G401.6 (cell line): ENCODE measurements at regions not wholly inside any gene's neighbourhood (a gene's known extent, or its start where the extent isn't known, plus 50 kb on each side); places are given as distances from the start of the nearest gene placed in this dataset.

ENCODE experiments used
- FAIRE-seq: peaks from 2 replicates; lab custom pipeline; 2012; peaks lifted over from hg19 to GRCh38; lab: Jason Lieb, UNC

DNA sequence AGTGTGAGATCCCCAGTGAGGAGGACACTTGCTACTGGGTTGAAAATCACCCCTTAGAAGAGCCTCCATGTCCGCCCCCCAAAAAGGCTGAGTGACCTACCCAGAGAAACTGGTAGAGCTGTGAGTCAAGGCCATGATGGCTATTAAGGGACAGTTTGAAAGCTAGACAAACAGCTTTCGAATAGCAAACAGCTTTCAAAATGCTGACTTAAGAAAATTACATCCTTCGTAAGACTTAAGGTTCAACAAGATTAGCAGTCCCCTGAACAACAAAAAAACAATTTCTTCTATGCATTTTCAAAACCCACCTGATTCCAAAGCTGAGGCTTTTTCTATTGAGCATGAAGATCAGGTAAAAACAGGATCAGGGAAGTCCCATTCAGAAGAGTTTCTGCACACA lies 269.7 kb upstream of the SOX2 start:
- FAIRE-seq, result no peak

DNA sequence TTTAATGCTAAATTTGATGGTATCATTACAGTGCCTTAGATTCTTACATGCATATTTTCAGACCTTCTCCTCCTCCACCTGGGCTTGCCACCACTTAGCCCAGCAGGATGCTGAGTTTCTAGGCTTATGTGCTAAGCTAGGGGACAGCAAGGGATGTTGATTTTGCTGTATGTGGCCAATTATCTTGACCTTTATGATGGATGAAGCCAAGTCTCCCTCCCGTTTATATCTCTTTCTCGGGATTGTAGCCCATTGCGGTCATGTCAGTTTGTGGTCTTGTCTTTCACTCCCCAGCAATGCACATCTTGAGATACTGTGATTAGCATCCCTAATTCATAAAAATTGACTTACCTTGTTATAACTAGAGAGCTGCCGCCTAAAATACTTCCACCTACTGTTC lies 278.7 kb upstream of the SOX2 start:
- no peak for FAIRE-seq

- no peak for FAIRE-seq
Measured at GRCh38 chr3:181431748-181432147, 280.0 kb upstream of the SOX2 start.

DNA sequence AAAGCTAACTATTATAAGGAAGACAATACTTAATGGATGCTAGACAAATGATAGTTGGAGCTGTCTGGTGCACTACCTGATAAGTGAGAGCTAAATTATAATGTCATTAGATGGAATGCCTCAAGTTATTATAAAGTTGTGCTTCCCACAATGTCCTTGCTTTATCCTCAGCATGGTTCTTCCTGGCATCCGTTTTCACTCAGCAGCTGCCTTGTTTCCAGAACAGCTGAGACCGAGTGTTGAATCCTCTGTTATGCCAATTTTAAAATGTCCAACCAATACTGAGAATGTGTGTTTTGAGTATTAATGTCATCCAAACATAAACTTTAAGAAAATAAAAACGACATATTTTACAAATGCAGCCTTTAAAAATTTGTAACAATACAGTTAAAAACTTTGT lies 286.7 kb upstream of the SOX2 start:
- no peak for FAIRE-seq

GRCh38 chr3:181418233-181418632 lies 293.5 kb upstream of the SOX2 start:
- no peak for FAIRE-seq

- FAIRE-seq, result no peak
Measured at GRCh38 chr3:181417748-181418147, 294.0 kb upstream of the SOX2 start.

DNA sequence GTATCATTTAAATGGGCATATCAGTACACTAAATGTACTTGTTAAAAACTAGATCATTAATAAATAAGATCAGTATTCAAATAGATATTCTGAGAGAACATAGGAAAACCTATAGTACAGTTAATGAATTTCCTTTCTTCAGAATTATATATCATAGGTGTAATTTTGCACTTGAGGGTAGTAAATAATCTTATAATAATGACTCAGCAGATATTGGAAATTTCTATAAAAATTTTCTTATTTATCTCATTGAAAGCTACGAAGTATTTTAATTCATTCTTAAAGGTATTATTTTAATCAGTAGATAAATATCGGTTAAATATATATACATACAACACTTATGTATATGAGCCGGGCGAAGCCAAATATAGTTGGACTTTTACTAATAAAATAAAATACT lies 300.9 kb upstream of the SOX2 start:
- peak; percentile 56 for FAIRE-seq

GRCh38 chr3:181403876-181404660 lies 307.7 kb upstream of the SOX2 start:
- FAIRE-seq, result no peak

DNA sequence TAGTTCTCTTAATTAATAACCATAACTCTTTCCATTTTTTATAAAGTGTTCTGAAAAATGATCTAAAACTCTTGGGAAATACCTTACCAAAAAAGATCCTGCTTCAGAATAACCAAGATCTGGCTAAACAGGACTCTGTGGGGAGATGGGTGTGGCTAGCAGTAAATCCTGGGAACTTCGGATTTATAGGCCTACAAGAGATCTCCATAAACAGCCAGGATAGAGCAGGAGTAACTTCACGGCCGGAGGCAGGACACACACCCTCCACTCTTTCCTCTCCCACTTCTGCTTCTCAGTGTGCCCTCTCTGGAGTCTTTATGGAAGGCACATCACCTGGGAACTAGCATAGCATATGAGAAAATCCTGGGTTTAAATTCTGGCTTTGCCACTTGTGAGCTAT lies 309.4 kb upstream of the SOX2 start:
- no peak for FAIRE-seq

DNA sequence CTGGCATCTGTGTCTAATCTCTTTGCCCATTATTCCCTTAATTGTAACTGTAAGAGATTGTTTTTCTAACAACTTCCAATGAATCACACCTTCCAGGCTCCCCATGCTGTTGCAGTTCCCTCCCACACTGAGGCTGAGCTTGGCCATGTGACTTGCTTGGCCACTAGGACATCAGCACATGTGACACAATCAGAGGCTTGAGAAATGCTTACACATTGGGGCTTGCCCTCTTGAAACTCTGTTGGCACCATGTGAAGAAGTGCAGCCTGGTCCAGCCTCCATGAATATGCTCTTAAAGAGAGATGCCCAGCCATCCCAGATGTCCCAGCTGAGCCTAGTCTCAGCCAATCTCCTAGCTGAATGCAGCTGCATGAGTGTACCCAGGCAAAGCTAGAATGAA lies 326.8 kb upstream of the SOX2 start:
- FAIRE-seq, result no peak

DNA sequence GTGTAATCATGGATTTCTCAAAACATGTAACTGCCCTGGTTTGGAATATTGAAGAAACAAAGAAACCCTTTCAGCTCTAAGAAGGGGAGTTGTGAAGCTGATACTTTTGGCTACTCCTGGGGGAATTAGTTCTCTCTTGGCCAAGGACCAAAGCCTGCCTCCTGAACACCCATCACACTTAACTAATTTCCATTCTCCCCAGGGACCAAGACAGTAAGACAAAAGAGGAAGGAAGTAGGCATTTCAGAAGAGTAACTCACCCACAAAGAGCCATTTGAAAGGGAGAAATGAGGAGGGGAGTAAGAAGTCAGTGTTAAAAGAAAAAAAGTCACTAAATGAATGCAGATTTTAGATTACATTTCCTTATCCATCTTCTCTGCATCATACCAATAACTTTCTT lies 328.0 kb upstream of the SOX2 start:
- FAIRE-seq, result no peak

GRCh38 chr3:181383201-181383600 lies 328.5 kb upstream of the SOX2 start:
- FAIRE-seq, result no peak

DNA sequence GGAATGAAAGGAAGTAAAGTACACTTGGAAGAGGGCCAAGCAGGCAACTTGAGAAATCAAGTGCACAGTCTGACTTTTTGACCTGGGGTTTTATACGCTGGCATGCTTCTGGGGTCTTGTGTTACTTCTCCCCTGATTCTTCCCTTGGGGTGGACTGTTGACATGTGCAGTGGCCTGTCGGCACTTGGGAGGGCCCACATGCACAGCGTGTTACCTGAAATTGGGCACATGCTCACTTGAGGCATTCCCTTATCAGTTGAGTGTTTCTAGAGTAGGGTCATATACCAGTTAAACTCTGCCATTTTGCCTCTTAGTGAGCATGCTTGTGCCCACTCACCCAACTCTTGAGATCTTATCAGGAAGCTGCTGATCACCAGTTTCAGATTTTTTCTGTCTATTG lies 329.1 kb upstream of the SOX2 start:
- FAIRE-seq, result no peak

GRCh38 chr3:181379278-181379677 lies 332.4 kb upstream of the SOX2 start:
- no peak for FAIRE-seq

GRCh38 chr3:181369637-181370036 lies 342.1 kb upstream of the SOX2 start:
- no peak for FAIRE-seq

- FAIRE-seq, result no peak
Measured at GRCh38 chr3:181363231-181363630, 348.5 kb upstream of the SOX2 start.

GRCh38 chr3:181362378-181362777 lies 349.3 kb upstream of the SOX2 start:
- no peak for FAIRE-seq

GRCh38 chr3:181358562-181358961 lies 353.2 kb upstream of the SOX2 start:
- FAIRE-seq, result no peak

DNA sequence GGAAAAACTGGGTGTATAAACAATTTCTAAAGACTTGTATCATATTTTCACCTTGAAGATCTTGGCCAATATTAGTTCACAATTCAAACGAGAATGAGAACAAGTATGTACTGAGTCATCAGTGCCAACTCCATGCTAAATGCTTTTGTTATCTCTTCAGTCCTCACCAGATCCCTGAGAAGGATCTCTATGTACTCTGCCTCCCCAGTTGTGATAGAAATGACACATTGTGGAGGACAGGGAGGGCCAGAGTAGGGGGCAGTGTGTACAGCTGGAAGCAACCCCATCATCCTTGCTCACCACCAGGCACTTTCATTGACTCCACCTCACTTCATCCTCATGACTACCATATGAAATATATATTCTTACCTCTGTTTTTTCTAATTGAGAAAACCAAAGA lies 353.7 kb upstream of the SOX2 start:
- FAIRE-seq, result no peak

DNA sequence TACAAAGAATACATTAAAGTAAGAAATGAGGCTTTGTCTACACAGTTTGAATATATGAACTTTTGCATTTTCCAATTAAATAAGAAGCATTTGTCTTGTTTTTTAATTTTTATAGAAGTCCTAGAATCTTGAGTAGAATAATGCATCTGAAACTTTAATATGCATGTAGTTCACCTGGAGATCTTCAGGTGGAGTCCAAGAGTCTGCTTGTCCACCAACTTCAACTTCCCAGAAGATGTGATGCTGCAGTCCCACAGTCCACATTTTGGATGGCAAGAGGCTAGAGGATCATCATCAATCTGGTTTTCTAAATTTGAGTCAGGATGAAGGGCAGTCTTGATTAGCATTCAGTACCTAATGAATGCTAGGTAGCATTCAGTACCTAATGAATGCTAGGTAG lies 357.6 kb upstream of the SOX2 start:
- FAIRE-seq, result no peak

DNA sequence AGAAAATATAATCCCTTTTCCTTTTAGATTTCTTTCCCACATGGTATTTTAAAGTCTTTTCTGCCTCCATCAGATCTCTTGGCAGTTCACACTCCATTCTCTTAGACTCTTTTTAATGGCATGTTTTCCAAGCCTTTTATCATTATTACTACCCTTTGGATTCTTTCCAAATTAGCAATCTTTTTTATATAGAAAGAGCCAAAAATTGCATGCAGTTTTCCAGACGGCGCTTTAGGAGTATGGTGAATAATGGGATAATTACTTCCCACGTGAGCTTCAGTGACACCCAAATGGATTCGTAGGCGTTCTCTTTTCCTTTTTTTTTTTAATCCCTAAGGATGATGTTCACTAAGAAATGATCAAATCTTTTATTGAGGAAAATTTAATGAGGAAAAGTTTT lies 354.8 kb upstream of the DNAJC19 start:
- FAIRE-seq, result no peak

DNA sequence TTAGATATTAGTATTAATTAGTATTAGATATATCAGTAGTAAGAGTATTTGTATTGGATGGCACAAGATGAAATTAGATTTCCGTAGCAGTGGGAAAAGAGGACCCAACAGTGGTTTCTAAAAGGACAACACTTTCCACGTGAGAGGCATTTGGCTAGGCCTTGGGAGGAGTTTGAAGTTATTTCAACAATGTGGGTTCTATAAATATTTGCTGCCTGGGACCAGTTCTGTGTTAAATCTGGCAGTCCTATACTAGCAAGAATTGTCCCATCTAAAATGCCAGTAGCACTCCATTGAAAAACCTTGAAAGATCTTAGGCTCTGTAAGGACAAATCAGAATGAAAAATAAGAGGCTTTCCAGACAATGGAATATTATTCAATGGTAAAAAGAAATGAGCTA lies 347.1 kb upstream of the DNAJC19 start:
- FAIRE-seq, result no peak

DNA sequence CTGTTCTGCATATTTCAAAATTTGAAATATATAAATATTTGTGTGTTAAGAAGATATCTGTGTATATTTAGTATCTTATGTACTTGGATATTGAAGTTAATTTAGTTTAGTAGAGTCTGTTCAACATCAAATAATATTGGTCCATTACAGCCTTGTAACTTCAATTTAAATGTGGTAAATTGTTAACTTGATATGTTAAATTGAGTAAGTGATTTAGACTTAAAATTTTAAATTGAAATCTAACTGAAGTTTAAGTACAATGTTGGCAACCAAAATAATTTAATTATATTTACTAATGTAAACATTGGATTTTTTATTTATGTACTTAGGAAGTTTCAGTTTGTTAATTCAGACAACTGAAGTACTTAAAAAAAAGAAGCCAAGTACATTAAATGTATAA lies 343.9 kb upstream of the DNAJC19 start:
- peak; percentile 47 for FAIRE-seq

DNA sequence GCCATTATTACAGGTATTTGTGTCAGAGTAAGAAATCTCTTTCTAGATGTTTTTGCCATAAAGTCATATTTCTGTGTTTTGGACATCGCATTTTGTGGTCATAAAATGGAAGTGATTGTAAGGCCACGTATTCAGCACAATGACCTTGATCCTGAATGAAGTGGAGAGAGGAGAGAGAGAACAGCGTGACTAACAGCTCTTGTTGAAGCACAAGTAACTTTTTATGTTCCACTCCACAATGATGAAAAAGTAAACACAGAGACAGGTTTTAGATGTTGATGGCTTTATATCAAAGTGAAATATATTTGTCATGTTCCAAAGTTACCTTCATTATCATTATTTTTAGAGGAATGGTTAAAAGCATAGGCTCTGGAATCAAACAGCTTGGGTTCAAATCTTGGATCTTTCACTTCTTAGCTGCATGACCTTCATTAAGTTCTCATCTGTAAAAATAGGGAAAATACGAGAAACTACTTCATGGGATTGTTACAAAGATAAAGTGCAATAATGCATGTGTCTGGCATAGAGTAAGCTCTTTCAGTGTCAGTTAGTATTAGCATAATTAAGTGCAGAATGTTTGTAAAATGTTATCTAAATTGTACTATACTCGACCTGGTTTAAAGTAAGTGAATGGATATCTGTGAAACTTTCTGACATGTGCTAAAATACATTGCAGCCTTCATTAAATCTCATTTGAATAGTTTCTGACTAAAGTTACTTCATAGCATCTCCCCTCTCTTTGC lies 341.5 kb upstream of the DNAJC19 start:
- no peak for FAIRE-seq
